ENCODE measurements at regions not wholly inside any gene's neighbourhood (a gene's known extent, or its start where the extent isn't known, plus 50 kb on each side); places are given as distances from the start of the nearest gene placed in this dataset.

DNA sequence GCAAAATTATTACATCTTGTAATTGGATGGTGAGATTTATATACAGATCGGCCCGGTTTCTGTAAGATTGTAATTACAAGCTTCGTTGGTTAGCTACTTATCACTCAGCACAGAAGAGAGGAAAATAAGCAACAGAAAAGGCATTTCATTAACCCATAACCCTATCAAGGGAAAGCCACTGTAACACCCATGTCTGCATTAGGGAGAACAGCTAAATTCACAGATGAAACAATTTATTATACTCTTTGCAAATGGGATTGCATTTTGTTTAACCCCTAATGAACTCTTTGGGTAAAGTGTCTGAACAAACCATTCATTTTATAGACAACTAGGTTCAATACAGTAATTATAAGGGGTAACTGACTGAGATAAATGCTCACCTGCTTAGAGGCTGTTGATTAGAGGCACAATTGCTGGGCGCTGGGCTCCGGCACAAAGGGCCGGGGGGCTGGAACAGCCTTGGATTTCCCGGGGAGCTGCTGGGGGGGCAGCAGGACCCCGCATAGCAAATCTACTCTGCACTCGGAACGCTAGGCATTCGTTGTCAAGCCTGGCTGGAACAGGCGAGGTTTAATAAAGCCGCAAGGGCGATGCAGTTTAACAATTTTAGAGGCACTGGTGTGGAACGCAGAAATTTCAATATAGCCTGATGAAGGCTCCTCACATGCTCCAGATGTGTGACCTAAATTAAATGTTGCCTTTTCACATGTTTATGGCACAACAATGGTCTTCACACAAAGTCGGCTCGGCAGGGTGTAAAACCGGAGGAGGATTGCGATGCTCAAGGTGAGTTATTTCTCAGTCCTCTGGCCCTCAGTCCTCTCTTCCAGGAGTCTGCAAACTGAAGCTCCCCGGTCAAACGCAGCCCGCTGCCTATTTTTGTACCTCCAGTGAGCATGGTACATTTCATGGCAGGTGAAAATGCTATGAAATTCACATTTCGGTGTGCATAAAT, 134.0 kb upstream of the IRX6 start:
- TF ChIP-seq, protein P1, sequence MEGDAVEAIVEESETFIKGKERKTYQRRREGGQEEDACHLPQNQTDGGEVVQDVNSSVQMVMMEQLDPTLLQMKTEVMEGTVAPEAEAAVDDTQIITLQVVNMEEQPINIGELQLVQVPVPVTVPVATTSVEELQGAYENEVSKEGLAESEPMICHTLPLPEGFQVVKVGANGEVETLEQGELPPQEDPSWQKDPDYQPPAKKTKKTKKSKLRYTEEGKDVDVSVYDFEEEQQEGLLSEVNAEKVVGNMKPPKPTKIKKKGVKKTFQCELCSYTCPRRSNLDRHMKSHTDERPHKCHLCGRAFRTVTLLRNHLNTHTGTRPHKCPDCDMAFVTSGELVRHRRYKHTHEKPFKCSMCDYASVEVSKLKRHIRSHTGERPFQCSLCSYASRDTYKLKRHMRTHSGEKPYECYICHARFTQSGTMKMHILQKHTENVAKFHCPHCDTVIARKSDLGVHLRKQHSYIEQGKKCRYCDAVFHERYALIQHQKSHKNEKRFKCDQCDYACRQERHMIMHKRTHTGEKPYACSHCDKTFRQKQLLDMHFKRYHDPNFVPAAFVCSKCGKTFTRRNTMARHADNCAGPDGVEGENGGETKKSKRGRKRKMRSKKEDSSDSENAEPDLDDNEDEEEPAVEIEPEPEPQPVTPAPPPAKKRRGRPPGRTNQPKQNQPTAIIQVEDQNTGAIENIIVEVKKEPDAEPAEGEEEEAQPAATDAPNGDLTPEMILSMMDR (IDR thresholded peaks at IDR 0.05; ENCODE audit: unreplicated experiment), result no peak
- H3K4me3 Mint-ChIP-seq (ENCODE audit: low read depth, unreplicated experiment), result no peak overlapping the region
- no TSS peak for BruUV-seq (replicated peaks)
- H3K9me3 Mint-ChIP-seq (ENCODE audit: low read depth, unreplicated experiment), result peaks cover 3% of the 10 kb centered on the region
- peaks cover 16% of the 10 kb centered on the region for H3K27me3 Mint-ChIP-seq (ENCODE audit: unreplicated experiment)
- intact Hi-C loops (cut with micrococcal nuclease; ENCODE audit: unreplicated experiment), result no loop called here
- H3K27ac Mint-ChIP-seq (ENCODE audit: unreplicated experiment), result no peak overlapping the region
- CTCF ChIA-PET, result interaction anchor here (0.7 kb wide), 1 partner anchor 34 kb away, joined by 3 read pairs; no protein-coding TSS in a partner anchor
- DNase-seq, result no peak
- no peaks in the 10 kb centered on the region for H3K36me3 Mint-ChIP-seq (ENCODE audit: insufficient read depth, unreplicated experiment)
- H3K4me1 Mint-ChIP-seq (ENCODE audit: low read depth, unreplicated experiment), result no peaks in the 10 kb centered on the region

DNA sequence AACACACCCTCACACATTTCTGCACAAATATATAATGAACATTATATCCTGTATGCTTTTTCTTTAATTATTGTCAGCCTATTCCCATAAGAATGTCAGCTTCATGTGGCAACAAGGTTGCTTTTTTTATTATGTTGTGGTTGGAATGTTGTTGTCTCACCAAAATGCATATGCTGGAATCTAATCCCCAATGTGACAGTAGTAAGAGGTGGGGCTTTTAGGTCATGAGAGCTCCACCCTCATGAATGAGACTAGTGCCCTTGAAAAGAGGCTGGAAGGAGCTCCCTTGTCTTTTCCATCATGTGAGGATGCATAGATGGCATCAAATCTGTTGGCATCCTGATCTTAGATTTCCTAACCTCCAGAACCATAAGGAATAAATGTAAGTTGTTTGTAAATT, 131.3 kb upstream of the IRX6 start:
- Mint-ChIP-seq H3K36me3 (ENCODE audit: insufficient read depth, unreplicated experiment) (no peaks in the 10 kb centered on the region), H3K4me3 (ENCODE audit: low read depth, unreplicated experiment) (no peak overlapping the region), H3K9me3 (ENCODE audit: low read depth, unreplicated experiment) (no peaks in the 10 kb centered on the region), H3K27me3 (ENCODE audit: unreplicated experiment) (no peaks in the 10 kb centered on the region), H3K4me1 (ENCODE audit: low read depth, unreplicated experiment) (no peaks in the 10 kb centered on the region), H3K27ac (ENCODE audit: unreplicated experiment) (no peak overlapping the region)
- intact Hi-C loops (cut with micrococcal nuclease; ENCODE audit: unreplicated experiment), result no loop called here
- TF ChIP-seq, protein P1 (IDR thresholded peaks at IDR 0.05; ENCODE audit: unreplicated experiment), result no peak
- DNase-seq, result no peak
- CTCF ChIA-PET, result interaction anchor here (0.5 kb wide), 1 partner anchor 21 kb away, joined by 3 read pairs; no protein-coding TSS in a partner anchor
- BruUV-seq (replicated peaks), result no TSS peak

DNA sequence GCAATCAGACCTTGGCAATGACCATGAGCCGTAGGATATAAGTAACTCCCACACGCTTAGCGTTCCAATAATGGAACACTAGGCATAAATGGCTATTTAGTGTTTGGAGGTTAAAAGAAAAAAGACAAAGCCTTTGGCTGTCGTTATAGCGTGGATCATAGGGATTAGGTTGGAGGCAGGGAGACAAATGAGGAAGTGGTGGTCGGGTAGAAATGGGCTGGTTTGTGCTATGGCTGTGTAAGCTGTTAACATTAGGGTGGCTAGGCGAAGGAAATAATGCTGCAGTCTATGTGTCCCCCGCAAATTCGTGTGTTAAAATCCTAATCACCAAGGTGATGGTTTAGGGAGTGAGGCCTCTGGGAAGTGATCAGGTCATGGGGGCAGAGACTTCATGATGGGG, 120.4 kb upstream of the IRX6 start:
- H3K9me3 Mint-ChIP-seq (ENCODE audit: low read depth, unreplicated experiment), result peaks cover 4% of the 10 kb centered on the region
- DNase-seq, result no peak
- H3K4me3 Mint-ChIP-seq (ENCODE audit: low read depth, unreplicated experiment), result no peak overlapping the region
- no peaks in the 10 kb centered on the region for H3K4me1 Mint-ChIP-seq (ENCODE audit: low read depth, unreplicated experiment)
- H3K27ac Mint-ChIP-seq (ENCODE audit: unreplicated experiment), result no peak overlapping the region
- TF ChIP-seq, protein P1 (IDR thresholded peaks at IDR 0.05; ENCODE audit: unreplicated experiment), result no peak
- CTCF ChIA-PET, result no interaction called here
- peaks cover 18% of the 10 kb centered on the region for H3K27me3 Mint-ChIP-seq (ENCODE audit: unreplicated experiment)
- no TSS peak for BruUV-seq (replicated peaks)
- intact Hi-C loops (cut with micrococcal nuclease; ENCODE audit: unreplicated experiment), result no loop called here
- H3K36me3 Mint-ChIP-seq (ENCODE audit: insufficient read depth, unreplicated experiment), result no peaks in the 10 kb centered on the region

DNA sequence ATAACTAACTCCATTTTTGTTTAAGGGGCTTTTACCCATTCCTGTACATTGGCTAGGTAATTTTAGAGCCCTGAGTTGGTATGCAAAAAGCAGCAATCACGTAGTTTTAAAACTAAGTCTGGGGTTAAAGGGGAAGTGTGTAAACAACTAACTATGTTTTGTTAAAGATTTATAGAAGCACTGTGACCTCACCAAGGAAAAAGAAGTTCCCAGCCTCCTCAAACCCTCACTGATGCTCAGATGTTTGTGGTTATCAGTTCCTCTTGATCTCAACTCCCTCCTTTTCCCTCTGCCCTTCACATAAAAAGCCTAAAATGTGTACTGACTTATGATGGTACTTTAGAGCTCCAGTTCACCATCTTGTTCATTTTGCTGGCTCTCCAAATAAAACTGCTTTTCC, 119.9 kb upstream of the IRX6 start:
- intact Hi-C loops (cut with micrococcal nuclease; ENCODE audit: unreplicated experiment), result no loop called here
- Mint-ChIP-seq H3K27me3 (ENCODE audit: unreplicated experiment) (peaks cover 18% of the 10 kb centered on the region), H3K9me3 (ENCODE audit: low read depth, unreplicated experiment) (peaks cover 2% of the 10 kb centered on the region), H3K4me1 (ENCODE audit: low read depth, unreplicated experiment) (no peaks in the 10 kb centered on the region), H3K4me3 (ENCODE audit: low read depth, unreplicated experiment) (no peak overlapping the region), H3K36me3 (ENCODE audit: insufficient read depth, unreplicated experiment) (no peaks in the 10 kb centered on the region), H3K27ac (ENCODE audit: unreplicated experiment) (no peak overlapping the region)
- TF ChIP-seq, protein P1 (IDR thresholded peaks at IDR 0.05; ENCODE audit: unreplicated experiment), result no peak
- DNase-seq, result no peak
- CTCF ChIA-PET, result no interaction called here
- no TSS peak for BruUV-seq (replicated peaks)
